H1 (cell line): ENCODE measurements at regions not wholly inside any gene's neighbourhood (a gene's known extent, or its start where the extent isn't known, plus 50 kb on each side); places are given as distances from the start of the nearest gene placed in this dataset.

Source experiments
- ATF3 ChIP-seq: IDR thresholded peaks from 2 replicates; pipeline ENCODE4 v1.6.1; 2011; ENCODE audit warnings: low read depth, mild to moderate bottlenecking, low read length; ENCODE audit not compliant: insufficient read depth
- BACH1 ChIP-seq: IDR thresholded peaks from 2 replicates; pipeline ENCODE4 v1.6.1; 2012; ENCODE audit warnings: low read length, improper control_type of control experiment
- BRCA1 ChIP-seq: IDR thresholded peaks from 2 replicates; pipeline ENCODE4 v1.6.1; 2012; ENCODE audit warnings: low read depth, low read length, improper control_type of control experiment
- CBX5 ChIP-seq: fragments of 300-800, 300-1000 bp; sonication (generic); IDR thresholded peaks from 2 replicates; pipeline ENCODE4 v1.7.1; 2016; ENCODE audit warnings: antibody characterized with exemption, low read length, low read depth
- FOSL1 ChIP-seq: IDR thresholded peaks from 2 replicates; pipeline ENCODE4 v1.6.1; 2011; ENCODE audit warnings: mild to moderate bottlenecking, low read depth, low read length, moderate library complexity; ENCODE audit not compliant: insufficient read depth
- GTF2F1 ChIP-seq: IDR thresholded peaks from 2 replicates; pipeline ENCODE4 v1.6.1; 2012; ENCODE audit warnings: low read depth, low read length, improper control_type of control experiment, borderline replicate concordance
- HDAC6 ChIP-seq: IDR thresholded peaks from one replicate; pipeline ENCODE4 v1.7.1; 2012; ENCODE audit warnings: low read depth, mild to moderate bottlenecking, inconsistent platforms, low read length, moderate library complexity
- KDM4A ChIP-seq: IDR thresholded peaks from one replicate; pipeline ENCODE4 v1.7.1; 2012; ENCODE audit warnings: low read depth, mild to moderate bottlenecking, moderate library complexity, low read length, inconsistent platforms; ENCODE audit not compliant: severe bottlenecking
- NRF1 ChIP-seq: IDR thresholded peaks from 2 replicates; pipeline ENCODE4 v1.6.1; 2011; ENCODE audit warnings: mild to moderate bottlenecking, low read depth, low read length, improper control_type of control experiment
- RAD21 ChIP-seq, 2 experiments: IDR thresholded peaks in 1 of 2; conservative IDR thresholded peaks in 1 of 2; 2 replicates each; pipeline ENCODE4 v1.6.1; 2011; ENCODE audit warnings: low read depth in 2 of 2, low read length in 2 of 2, improper control_type of control experiment in 1 of 2, inconsistent platforms in 1 of 2, mild to moderate bottlenecking in 1 of 2, moderate library complexity in 1 of 2
- ZNF274 ChIP-seq: IDR thresholded peaks from 2 replicates; pipeline ENCODE4 v1.7.0; 2012; ENCODE audit warnings: low read length, borderline replicate concordance; ENCODE audit errors: extremely low read depth
- TF ChIP-seq, protein P1 (sequence below): fragments of 300-600 bp; sonication (generic); IDR thresholded peaks from 2 replicates; pipeline ENCODE4 v1.7.1; 2012; ENCODE audit warnings: low read length, moderate library complexity, mild to moderate bottlenecking, inconsistent platforms; ENCODE audit not compliant: insufficient replicate concordance

GRCh38 chrX:27132862-27133261 lies 330.3 kb downstream of the PPP4R3C start (continued):
- TF ChIP-seq, protein P1, sequence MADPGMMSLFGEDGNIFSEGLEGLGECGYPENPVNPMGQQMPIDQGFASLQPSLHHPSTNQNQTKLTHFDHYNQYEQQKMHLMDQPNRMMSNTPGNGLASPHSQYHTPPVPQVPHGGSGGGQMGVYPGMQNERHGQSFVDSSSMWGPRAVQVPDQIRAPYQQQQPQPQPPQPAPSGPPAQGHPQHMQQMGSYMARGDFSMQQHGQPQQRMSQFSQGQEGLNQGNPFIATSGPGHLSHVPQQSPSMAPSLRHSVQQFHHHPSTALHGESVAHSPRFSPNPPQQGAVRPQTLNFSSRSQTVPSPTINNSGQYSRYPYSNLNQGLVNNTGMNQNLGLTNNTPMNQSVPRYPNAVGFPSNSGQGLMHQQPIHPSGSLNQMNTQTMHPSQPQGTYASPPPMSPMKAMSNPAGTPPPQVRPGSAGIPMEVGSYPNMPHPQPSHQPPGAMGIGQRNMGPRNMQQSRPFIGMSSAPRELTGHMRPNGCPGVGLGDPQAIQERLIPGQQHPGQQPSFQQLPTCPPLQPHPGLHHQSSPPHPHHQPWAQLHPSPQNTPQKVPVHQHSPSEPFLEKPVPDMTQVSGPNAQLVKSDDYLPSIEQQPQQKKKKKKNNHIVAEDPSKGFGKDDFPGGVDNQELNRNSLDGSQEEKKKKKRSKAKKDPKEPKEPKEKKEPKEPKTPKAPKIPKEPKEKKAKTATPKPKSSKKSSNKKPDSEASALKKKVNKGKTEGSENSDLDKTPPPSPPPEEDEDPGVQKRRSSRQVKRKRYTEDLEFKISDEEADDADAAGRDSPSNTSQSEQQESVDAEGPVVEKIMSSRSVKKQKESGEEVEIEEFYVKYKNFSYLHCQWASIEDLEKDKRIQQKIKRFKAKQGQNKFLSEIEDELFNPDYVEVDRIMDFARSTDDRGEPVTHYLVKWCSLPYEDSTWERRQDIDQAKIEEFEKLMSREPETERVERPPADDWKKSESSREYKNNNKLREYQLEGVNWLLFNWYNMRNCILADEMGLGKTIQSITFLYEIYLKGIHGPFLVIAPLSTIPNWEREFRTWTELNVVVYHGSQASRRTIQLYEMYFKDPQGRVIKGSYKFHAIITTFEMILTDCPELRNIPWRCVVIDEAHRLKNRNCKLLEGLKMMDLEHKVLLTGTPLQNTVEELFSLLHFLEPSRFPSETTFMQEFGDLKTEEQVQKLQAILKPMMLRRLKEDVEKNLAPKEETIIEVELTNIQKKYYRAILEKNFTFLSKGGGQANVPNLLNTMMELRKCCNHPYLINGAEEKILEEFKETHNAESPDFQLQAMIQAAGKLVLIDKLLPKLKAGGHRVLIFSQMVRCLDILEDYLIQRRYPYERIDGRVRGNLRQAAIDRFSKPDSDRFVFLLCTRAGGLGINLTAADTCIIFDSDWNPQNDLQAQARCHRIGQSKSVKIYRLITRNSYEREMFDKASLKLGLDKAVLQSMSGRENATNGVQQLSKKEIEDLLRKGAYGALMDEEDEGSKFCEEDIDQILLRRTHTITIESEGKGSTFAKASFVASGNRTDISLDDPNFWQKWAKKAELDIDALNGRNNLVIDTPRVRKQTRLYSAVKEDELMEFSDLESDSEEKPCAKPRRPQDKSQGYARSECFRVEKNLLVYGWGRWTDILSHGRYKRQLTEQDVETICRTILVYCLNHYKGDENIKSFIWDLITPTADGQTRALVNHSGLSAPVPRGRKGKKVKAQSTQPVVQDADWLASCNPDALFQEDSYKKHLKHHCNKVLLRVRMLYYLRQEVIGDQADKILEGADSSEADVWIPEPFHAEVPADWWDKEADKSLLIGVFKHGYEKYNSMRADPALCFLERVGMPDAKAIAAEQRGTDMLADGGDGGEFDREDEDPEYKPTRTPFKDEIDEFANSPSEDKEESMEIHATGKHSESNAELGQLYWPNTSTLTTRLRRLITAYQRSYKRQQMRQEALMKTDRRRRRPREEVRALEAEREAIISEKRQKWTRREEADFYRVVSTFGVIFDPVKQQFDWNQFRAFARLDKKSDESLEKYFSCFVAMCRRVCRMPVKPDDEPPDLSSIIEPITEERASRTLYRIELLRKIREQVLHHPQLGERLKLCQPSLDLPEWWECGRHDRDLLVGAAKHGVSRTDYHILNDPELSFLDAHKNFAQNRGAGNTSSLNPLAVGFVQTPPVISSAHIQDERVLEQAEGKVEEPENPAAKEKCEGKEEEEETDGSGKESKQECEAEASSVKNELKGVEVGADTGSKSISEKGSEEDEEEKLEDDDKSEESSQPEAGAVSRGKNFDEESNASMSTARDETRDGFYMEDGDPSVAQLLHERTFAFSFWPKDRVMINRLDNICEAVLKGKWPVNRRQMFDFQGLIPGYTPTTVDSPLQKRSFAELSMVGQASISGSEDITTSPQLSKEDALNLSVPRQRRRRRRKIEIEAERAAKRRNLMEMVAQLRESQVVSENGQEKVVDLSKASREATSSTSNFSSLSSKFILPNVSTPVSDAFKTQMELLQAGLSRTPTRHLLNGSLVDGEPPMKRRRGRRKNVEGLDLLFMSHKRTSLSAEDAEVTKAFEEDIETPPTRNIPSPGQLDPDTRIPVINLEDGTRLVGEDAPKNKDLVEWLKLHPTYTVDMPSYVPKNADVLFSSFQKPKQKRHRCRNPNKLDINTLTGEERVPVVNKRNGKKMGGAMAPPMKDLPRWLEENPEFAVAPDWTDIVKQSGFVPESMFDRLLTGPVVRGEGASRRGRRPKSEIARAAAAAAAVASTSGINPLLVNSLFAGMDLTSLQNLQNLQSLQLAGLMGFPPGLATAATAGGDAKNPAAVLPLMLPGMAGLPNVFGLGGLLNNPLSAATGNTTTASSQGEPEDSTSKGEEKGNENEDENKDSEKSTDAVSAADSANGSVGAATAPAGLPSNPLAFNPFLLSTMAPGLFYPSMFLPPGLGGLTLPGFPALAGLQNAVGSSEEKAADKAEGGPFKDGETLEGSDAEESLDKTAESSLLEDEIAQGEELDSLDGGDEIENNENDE, result no peak
- TF ChIP-seq BRCA1 (no peak), ATF3 (no peak), RAD21 (IDR thresholded peaks at IDR 0.05 in 1 of 2, conservative IDR thresholded peaks at IDR 0.05 in 1 of 2; ENCODE audit: low read depth in 2 of 2, low read length in 2 of 2) (no peak), HDAC6 (no peak), GTF2F1 (no peak), FOSL1 (no peak), KDM4A (no peak), ZNF274 (no peak), NRF1 (no peak), BACH1 (no peak), CBX5 (no peak)
